HEK293T (cell line): ENCODE measurements at regions not wholly inside any gene's neighbourhood (a gene's known extent, or its start where the extent isn't known, plus 50 kb on each side); places are given as distances from the start of the nearest gene placed in this dataset.

Source experiments
- ARNT ChIP-seq: fragments of 450-650 bp; IDR thresholded peaks from 2 replicates; pipeline ENCODE4 v1.6.1; 2017; ENCODE audit warnings: mild to moderate bottlenecking
- BHLHE40 ChIP-seq: fragments of 450-650 bp; IDR thresholded peaks from 2 replicates; pipeline ENCODE4 v1.6.1; 2016; ENCODE audit warnings: mild to moderate bottlenecking, moderate library complexity, borderline replicate concordance
- ELF4 ChIP-seq: fragments of 450-650 bp; IDR thresholded peaks from 2 replicates; pipeline ENCODE4 v1.6.1; 2017; ENCODE audit warnings: antibody characterized with exemption
- FOXA1 ChIP-seq: fragments of 450-650 bp; IDR thresholded peaks from 2 replicates; pipeline ENCODE4 v1.6.1; 2016; ENCODE audit warnings: mild to moderate bottlenecking
- FOXM1 ChIP-seq: fragments of 450-650 bp; IDR thresholded peaks from 2 replicates; pipeline ENCODE4 v1.6.1; 2017; ENCODE audit warnings: mild to moderate bottlenecking, borderline replicate concordance
- SP1 ChIP-seq: fragments of 450-650 bp; IDR thresholded peaks from 2 replicates; pipeline ENCODE4 v1.6.1; 2017
- SUZ12 ChIP-seq: fragments of 450-650 bp; IDR thresholded peaks from 2 replicates; pipeline ENCODE4 v1.6.1; 2016; ENCODE audit warnings: mild to moderate bottlenecking
- ZNF384 ChIP-seq: fragments of 450-650 bp; IDR thresholded peaks from 2 replicates; pipeline ENCODE4 v1.6.1; 2016
- TF ChIP-seq, protein P1 (sequence below): fragments of 450-650 bp; IDR thresholded peaks from 2 replicates; pipeline ENCODE4 v1.6.1; 2016

DNA sequence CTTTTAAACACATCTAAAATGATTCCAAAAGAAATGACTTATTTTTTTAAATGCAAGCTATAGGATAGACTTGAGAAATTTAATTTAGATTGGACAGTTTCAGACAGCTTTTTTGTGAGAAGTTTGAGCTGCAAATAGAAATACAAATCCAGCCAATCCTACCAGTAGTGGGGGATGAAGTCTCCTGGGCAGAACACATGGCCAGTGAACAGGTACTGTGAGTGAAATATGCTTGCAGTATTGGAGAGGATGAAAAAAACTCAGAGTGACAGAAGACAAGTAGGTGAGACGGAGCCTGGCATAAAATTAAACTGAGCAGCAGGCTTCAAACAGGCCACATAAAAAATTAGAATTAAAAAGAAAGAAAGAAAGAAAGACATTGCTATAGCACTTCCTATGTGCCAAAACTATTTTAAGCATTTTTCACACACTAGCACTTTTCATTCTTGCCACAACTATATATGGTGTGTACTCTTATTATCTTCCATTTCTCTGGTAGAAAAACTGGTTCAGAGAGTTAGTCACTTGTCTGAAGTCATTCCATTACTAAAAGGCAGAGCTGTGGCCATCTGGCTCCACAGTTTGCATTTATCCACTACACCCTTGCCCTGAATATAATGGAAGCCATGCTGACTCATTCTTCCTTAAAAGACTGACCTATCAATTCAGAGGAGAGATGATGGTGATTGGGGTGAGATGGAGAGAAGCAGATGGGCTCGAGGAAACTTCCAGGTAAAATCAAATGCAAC, 310.2 kb upstream of the CTNND2 start:
- TF ChIP-seq FOXM1 (no peak), SP1 (no peak), ZNF384 (no peak), FOXA1 (no peak), BHLHE40 (no peak), ELF4 (no peak), ARNT (no peak), SUZ12 (no peak)
- TF ChIP-seq, protein P1, sequence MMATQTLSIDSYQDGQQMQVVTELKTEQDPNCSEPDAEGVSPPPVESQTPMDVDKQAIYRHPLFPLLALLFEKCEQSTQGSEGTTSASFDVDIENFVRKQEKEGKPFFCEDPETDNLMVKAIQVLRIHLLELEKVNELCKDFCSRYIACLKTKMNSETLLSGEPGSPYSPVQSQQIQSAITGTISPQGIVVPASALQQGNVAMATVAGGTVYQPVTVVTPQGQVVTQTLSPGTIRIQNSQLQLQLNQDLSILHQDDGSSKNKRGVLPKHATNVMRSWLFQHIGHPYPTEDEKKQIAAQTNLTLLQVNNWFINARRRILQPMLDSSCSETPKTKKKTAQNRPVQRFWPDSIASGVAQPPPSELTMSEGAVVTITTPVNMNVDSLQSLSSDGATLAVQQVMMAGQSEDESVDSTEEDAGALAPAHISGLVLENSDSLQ: no peak
